Aorta (tissue), 5 donors: ENCODE measurements at regions not wholly inside any gene's neighbourhood (a gene's known extent, or its start where the extent isn't known, plus 50 kb on each side); places are given as distances from the start of the nearest gene placed in this dataset.

Experiments used
- ATAC-seq: fragments of 200-7000 bp; cut with Tn5 transposase; one replicate; pipeline ENCODE4 v1.9.1; 2022; ENCODE audit warnings: moderate library complexity; ENCODE audit not compliant: low FRiP score
- DNase-seq, 2 donors: peaks; one replicate each; pipeline ENCODE4 v3.0.0-alpha.2; 2020
- H3K27ac ChIP-seq, 2 donors: one replicate each; pipeline ENCODE4 v1.5.1; 2013; ENCODE audit warnings: low read length in 2 of 2, mild to moderate bottlenecking in 2 of 2, moderate library complexity in 2 of 2, control low read depth in 1 of 2, inconsistent platforms in 1 of 2, low read depth in 1 of 2
- H3K27me3 ChIP-seq, 2 donors: one replicate each; pipeline ENCODE4 v1.6.1; 2013; ENCODE audit warnings: control low read depth in 1 of 2, low read length in 1 of 2, mild to moderate bottlenecking in 1 of 2, moderate library complexity in 1 of 2; ENCODE audit not compliant: insufficient read depth in 2 of 2, control insufficient read depth in 1 of 2
- H3K36me3 ChIP-seq, 2 donors: one replicate each; pipeline ENCODE4 v1.6.1; 2013; ENCODE audit warnings: control low read depth in 1 of 2, low read length in 1 of 2, mild to moderate bottlenecking in 1 of 2; ENCODE audit not compliant: insufficient read depth in 2 of 2, control insufficient read depth in 1 of 2
- H3K4me1 ChIP-seq, 2 donors: one replicate each; pipeline ENCODE4 v1.6.1; 2013; ENCODE audit warnings: low read length in 2 of 2, control low read depth in 1 of 2, mild to moderate bottlenecking in 1 of 2, moderate library complexity in 1 of 2; ENCODE audit not compliant: insufficient read depth in 2 of 2, control insufficient read depth in 1 of 2
- H3K4me3 ChIP-seq, 2 donors: one replicate each; pipeline ENCODE4 v1.5.1; 2013; ENCODE audit warnings: low read length in 2 of 2, control low read depth in 1 of 2, mild to moderate bottlenecking in 1 of 2
- H3K9me3 ChIP-seq: one replicate; pipeline ENCODE4 v1.6.1; 2013; ENCODE audit warnings: mild to moderate bottlenecking, low read length; ENCODE audit not compliant: control insufficient read depth
- WGBS, 2 donors: extraction: QIAGEN DNeasy Blood & Tissue Kit; methylation state at CpG; one replicate each; pipeline ENCODE4 v1.1.7; 2013; 5-methylcytosine and 5-hydroxymethylcytosine counted together
- intact Hi-C, 2 donors: fragments of 100-400 bp; cut with DNase I; formaldehyde crosslinking; loops; one replicate each; pipeline versions ENCODE4 v1.14.2 to v1.15.0; 2022
- donor health status: healthy with polysubstance abuse.
- donor health status: Bipolar disorder and iron deficiency.
- donor health status: DM: no; HTN: no; CAD: no.
- donor health status: DM: no; HTN: no; CAD: no.
- donor health status: DM: yes; HTN: yes; CAD: no.

DNA sequence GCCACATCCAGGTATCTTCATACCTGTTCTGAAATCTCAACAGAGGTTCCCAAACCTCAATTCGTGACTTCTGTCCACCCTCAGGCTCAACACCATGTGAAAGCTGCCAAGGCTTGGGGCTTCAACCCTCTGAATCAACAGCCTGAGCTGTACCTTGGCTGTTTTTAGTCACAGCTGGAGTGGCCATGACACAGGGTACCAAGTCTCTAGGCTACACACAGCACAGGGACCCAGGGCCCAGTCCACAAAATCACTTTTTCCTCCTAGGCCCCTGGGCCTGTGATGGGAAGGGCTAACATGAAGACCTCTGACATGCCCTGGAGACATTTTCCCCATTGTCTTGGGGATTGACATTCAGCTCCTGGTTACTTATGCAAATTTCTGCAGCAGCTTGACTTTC, 464.9 kb downstream of the ELAVL2 start:
- intact Hi-C loops: no loop called here
- H3K27me3 ChIP-seq: no peaks in the 10 kb centered on the region
- peaks cover 7% of the 10 kb centered on the region for H3K9me3 ChIP-seq
- ATAC-seq: no peak
- no peak for DNase-seq
- 82 to 93% methylated on average over 1 of the region's 1 CpG for WGBS, 2 donors
- no peaks in the 10 kb centered on the region for H3K4me1 ChIP-seq
- H3K4me3 ChIP-seq: no peak overlapping the region
- H3K27ac ChIP-seq: no peak overlapping the region
- H3K36me3 ChIP-seq: no peaks in the 10 kb centered on the region

DNA sequence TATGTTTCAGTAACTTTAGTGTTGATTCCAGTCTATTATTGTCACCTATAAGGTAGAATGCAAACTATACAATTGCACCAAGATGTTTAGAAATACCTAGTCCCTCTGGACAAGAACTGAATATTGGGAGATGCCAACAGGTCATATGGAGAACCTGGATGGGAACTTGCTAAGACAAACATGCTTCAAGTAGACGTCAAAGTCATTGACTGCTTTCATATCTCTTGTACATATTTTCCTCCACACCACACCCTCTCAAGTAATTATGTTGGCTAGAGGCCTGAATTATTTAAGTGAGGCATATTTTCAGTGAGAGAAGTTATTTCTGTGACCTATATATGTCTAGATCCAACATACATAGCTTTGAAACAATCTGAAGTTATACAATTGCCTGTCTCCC, 453.3 kb downstream of the ELAVL2 start:
- no peak overlapping the region for H3K4me3 ChIP-seq
- whole genome bisulfite sequencing, 2 donors: 10 to 19% methylated on average over 1 of the region's 1 CpG
- H3K4me1 ChIP-seq: no peaks in the 10 kb centered on the region
- H3K27me3 ChIP-seq: no peaks in the 10 kb centered on the region
- H3K27ac ChIP-seq: no peak overlapping the region
- H3K36me3 ChIP-seq: no peaks in the 10 kb centered on the region
- ATAC-seq (no peak), DNase-seq (no peak)
- intact Hi-C loops: no loop called here
- no peaks in the 10 kb centered on the region for H3K9me3 ChIP-seq

DNA sequence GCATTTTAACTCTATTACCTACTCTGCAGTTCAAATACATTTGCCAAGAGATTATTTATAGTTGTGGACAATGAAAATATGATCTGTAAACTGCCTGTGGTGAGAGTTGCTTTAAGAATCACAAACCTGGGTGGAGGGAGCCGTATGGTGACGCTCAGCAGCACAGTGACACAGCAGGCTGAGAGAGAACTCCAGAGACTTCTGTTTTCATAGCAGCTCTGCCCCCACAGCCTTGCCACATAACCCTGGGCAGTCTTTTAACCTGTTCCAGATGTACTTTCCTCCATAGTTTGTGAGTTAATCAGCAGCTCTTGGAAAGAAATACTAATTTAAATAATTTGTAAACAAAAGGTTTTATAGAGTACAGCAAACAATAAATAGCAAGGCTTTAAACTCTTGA, 450.5 kb downstream of the ELAVL2 start:
- H3K4me3 ChIP-seq: no peak overlapping the region
- WGBS, 2 donors: 11 to 21% methylated on average over 2 of the region's 2 CpGs
- H3K27me3 ChIP-seq: no peaks in the 10 kb centered on the region
- H3K9me3 ChIP-seq: no peaks in the 10 kb centered on the region
- ATAC-seq (no peak), DNase-seq (no peak)
- no peaks in the 10 kb centered on the region for H3K36me3 ChIP-seq
- intact Hi-C loops: no loop called here
- H3K4me1 ChIP-seq: no peaks in the 10 kb centered on the region
- H3K27ac ChIP-seq: no peak overlapping the region

DNA sequence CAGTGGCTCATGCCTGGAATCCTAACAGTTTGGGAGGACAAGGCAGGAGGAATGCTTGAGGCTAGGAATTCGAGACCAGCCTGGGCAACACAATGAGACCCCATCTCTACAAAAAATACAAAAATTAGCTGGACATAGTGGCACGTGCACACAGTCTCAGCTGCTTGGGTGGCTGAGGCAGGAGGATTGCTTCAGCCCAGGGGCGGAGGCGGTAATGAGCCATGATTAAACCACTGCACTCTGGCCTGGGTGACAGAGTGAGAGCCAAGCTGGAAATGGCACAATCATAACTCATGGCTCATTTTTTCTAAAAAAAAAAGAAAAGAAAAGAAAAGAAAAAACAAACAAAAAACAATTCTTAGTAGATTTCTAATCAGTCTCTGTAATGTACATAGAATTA, 446.2 kb downstream of the ELAVL2 start:
- 13 to 20% methylated on average over 4 of the region's 4 CpGs for WGBS, 2 donors
- Histone ChIP-seq H3K27me3 (no peaks in the 10 kb centered on the region), H3K27ac (no peak overlapping the region), H3K4me3 (no peak overlapping the region), H3K9me3 (no peaks in the 10 kb centered on the region), H3K4me1 (no peaks in the 10 kb centered on the region), H3K36me3 (no peaks in the 10 kb centered on the region)
- intact Hi-C loops: no loop called here
- DNase-seq (peak in 1 of 2 donors; percentile 53), ATAC-seq (no peak)

DNA sequence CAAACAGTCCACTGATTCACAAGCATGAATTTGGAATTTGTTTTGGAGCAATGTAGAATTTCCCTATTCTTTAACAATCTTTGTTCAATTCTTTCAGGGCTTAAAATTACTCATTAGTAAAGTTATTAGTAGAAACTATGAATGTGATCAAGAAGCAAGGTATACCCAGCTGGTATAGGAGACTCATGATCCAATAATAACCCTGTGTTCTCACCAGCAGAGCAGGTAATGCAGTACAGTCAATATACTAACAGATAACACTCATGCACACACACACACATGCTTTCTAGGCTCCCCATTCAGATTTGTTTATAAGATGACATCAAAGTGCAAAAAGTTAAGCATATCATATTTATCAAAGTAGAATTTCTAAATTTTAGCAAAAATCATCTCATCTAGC, 445.2 kb downstream of the ELAVL2 start:
- Histone ChIP-seq H3K4me1 (no peaks in the 10 kb centered on the region), H3K36me3 (no peaks in the 10 kb centered on the region), H3K9me3 (no peaks in the 10 kb centered on the region), H3K27ac (no peak overlapping the region), H3K27me3 (no peaks in the 10 kb centered on the region), H3K4me3 (no peak overlapping the region)
- no peak for ATAC-seq
- DNase-seq: no peak
- intact Hi-C loops: no loop called here

DNA sequence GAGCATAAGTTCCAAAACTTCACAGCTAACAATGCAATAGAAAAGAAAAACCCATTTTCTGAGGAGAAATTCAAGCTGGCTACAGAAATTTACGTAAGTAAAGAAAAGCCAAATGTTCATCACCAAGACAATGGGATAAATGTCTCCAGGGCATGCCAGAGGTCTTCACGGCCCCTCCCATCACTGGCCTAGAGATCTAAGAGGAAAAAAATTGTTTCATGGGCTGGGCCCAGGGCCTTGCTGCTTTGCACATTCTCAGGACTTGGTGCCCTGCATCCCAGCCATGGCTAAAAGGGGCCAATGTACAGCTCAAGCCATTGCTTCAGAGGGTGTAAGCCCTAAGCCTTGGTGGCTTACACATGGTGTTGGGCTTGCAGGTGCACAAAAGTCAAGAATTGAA, 443.6 kb downstream of the ELAVL2 start:
- Histone ChIP-seq H3K36me3 (no peaks in the 10 kb centered on the region), H3K27ac (no peak overlapping the region), H3K4me3 (no peak overlapping the region), H3K9me3 (no peaks in the 10 kb centered on the region), H3K4me1 (no peaks in the 10 kb centered on the region), H3K27me3 (no peaks in the 10 kb centered on the region)
- WGBS, 2 donors: 85 to 92% methylated on average over 2 of the region's 2 CpGs
- ATAC-seq: no peak
- intact Hi-C loops: no loop called here
- DNase-seq: no peak

DNA sequence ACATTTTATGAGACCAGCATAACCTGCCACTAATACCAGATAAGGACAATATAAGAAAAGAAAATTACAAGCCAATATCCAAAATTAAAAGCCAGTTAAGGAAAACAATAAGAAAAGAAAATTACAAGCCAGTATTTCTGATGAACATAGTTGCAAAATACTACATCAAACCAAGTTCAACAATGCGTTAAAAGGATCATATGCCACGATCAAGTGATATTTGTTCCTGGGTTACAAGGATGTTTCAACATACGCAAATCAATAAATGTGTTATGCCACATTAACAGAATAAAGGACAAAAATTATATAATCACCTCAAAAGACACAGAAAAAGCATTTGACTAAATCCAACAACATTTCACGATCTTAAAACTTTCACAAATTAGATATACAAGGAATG, 431.9 kb downstream of the ELAVL2 start:
- Histone ChIP-seq H3K9me3 (no peaks in the 10 kb centered on the region), H3K27ac (no peak overlapping the region), H3K27me3 (no peaks in the 10 kb centered on the region), H3K36me3 (no peaks in the 10 kb centered on the region), H3K4me1 (no peaks in the 10 kb centered on the region), H3K4me3 (no peak overlapping the region)
- ATAC-seq (no peak), DNase-seq (no peak)
- intact Hi-C loops: no loop called here
- 93 to 95% methylated on average over 4 of the region's 4 CpGs for WGBS, 2 donors

DNA sequence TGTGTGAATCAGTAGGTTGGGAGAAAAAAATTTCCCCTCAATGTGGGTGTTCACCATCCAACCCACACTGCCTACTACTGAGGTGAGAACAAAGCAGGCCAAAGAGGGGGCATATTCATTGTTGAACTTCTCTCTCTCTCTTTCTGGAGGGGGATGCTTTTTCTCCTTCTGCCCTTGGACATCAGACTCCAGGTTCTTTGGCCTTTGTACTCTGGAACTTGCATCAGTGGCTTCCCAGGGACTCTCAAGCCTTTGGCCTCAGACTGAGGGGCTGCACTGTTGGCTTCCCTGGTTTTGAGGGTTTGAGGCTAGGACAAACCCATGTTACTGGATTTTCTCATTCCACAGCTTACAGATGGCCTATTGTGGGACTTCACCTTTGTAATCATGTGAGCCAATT, 417.2 kb downstream of the ELAVL2 start:
- no peaks in the 10 kb centered on the region for H3K4me1 ChIP-seq
- no peaks in the 10 kb centered on the region for H3K9me3 ChIP-seq
- intact Hi-C loops: no loop called here
- ATAC-seq: no peak
- no peak overlapping the region for H3K4me3 ChIP-seq
- no peak for DNase-seq
- no peaks in the 10 kb centered on the region for H3K36me3 ChIP-seq
- H3K27me3 ChIP-seq: no peaks in the 10 kb centered on the region
- no peak overlapping the region for H3K27ac ChIP-seq

DNA sequence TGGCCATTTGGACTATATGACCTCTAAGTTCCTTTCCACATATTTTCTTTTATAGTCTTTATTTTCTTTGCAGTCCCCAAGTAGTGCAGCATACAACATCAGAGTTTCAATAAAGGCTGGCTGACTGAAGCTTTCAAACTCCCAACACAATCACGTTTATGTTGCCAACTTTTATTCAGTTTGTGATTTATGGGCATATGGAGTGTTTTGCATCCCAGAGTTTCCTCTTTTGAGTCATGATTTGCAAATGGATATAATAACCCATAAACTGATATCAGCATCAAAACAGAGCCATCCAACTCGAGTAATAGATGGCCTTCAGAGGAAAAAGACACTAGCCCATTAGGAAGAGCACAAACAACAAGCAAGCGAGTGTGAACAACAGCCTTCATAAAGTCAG, 414.0 kb downstream of the ELAVL2 start:
- 7 to 8% methylated on average over 3 of the region's 3 CpGs for WGBS, 2 donors
- no peak for ATAC-seq

DNA sequence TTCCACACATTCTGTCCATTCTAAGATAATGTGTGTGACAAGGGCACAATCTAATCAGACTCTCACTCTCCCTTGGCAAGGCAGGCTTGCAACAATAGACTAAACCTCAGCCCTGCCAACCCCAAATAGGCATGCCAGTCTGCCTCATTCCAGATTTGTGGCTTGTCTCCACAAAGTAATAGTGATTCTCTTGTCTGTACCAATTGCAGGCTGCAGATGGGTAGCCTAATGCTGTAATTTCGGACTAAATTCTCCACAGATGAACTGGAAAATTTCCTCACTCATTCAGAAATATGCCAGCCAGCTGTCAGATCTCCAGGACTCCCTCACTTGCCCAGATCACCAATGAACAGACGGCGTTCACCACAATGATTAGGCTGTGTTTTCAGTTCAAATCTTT, 413.6 kb downstream of the ELAVL2 start:
- Histone ChIP-seq H3K4me1 (no peaks in the 10 kb centered on the region), H3K9me3 (no peaks in the 10 kb centered on the region), H3K36me3 (no peaks in the 10 kb centered on the region), H3K27me3 (no peaks in the 10 kb centered on the region), H3K27ac (no peak overlapping the region), H3K4me3 (no peak overlapping the region)
- no peak for ATAC-seq
- intact Hi-C loops: no loop called here
- no peak for DNase-seq
- 14 to 15% methylated on average over 3 of the region's 3 CpGs for WGBS, 2 donors

More for the DNA sequence above, 414.0 kb downstream of the ELAVL2 start:
- Histone ChIP-seq H3K4me3 (no peak overlapping the region), H3K27ac (no peak overlapping the region), H3K36me3 (no peaks in the 10 kb centered on the region), H3K9me3 (no peaks in the 10 kb centered on the region), H3K27me3 (no peaks in the 10 kb centered on the region), H3K4me1 (no peaks in the 10 kb centered on the region)
- no peak for DNase-seq
- intact Hi-C loops: no loop called here
